ENCODE measurements at regions not wholly inside any gene's neighbourhood (a gene's known extent, or its start where the extent isn't known, plus 50 kb on each side); places are given as distances from the start of the nearest gene placed in this dataset.

DNA sequence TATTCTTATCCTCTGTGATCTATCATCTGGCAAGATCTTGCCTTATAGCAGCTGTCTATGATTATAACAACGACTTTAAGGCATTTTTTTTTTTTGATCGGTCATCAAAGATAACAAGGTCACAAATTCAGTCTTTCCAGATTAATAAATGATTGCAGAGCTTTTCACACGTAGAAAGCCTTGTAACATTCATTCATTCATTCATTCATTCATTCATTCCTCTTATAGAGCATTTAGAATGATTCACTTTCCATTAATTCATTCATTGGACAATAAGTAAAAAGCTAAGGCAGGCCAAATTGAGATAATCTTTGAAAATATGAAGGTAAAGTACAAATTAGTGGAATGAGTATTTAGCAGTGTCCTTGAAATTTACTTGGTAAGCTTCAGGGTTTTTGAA, 223.7 kb downstream of the NUP35 start:
- Histone ChIP-seq H3K9ac (ENCODE audit: low read length) (no peak overlapping the region), H3K9me2 (ENCODE audit: low read depth, low read length) (no peaks in the 10 kb centered on the region), H4K20me1 (ENCODE audit: insufficient read depth, low read length) (no peaks in the 10 kb centered on the region), H3K9me3 (ENCODE audit: low read length) (no peaks in the 10 kb centered on the region), H2AFZ (ENCODE audit: low read length) (no peak overlapping the region), H3K4me2 (ENCODE audit: low read length) (no peak overlapping the region), H3K4me1 (ENCODE audit: insufficient read depth, low read length, severe bottlenecking) (peaks cover 37% of the 10 kb centered on the region), H3K27ac (ENCODE audit: low read depth, low read length, poor library complexity, severe bottlenecking) (no peak overlapping the region), H3K27me3 (ENCODE audit: insufficient read depth, low read length) (no peaks in the 10 kb centered on the region), H3K36me3 (ENCODE audit: insufficient read depth, low read length) (no peaks in the 10 kb centered on the region), H3K79me2 (ENCODE audit: insufficient read depth, low read length) (no peaks in the 10 kb centered on the region), H3K4me3 (ENCODE audit: low read depth, low read length, poor library complexity, severe bottlenecking) (no peak overlapping the region), H3F3A (ENCODE audit: insufficient read depth, low read length) (no peaks in the 10 kb centered on the region)
- TF ChIP-seq EZH2 (IDR thresholded peaks at IDR 0.05; ENCODE audit: borderline replicate concordance, low read length) = no peak
- TF ChIP-seq, protein P1, sequence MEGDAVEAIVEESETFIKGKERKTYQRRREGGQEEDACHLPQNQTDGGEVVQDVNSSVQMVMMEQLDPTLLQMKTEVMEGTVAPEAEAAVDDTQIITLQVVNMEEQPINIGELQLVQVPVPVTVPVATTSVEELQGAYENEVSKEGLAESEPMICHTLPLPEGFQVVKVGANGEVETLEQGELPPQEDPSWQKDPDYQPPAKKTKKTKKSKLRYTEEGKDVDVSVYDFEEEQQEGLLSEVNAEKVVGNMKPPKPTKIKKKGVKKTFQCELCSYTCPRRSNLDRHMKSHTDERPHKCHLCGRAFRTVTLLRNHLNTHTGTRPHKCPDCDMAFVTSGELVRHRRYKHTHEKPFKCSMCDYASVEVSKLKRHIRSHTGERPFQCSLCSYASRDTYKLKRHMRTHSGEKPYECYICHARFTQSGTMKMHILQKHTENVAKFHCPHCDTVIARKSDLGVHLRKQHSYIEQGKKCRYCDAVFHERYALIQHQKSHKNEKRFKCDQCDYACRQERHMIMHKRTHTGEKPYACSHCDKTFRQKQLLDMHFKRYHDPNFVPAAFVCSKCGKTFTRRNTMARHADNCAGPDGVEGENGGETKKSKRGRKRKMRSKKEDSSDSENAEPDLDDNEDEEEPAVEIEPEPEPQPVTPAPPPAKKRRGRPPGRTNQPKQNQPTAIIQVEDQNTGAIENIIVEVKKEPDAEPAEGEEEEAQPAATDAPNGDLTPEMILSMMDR (IDR thresholded peaks at IDR 0.05; ENCODE audit: low read length) = no peak

DNA sequence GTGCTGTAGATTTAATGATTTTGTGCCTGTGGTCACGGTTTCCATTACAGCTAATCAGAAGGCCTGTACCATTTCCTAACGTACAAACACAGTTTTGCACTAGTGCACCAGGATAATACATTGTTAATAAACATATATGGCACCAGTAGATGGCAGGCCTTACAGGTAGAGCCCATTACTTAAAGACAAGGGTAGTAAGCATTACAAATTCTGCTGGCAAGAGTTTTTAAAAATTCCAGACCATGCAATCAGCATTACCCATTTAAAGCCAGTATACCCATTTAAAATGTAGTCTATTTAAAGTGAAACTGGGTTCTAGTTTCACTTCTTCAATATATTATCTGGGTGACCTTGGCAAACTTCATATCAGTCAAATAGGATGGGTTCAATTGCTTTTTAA, 224.2 kb downstream of the NUP35 start:
- no peaks in the 10 kb centered on the region for H3K9me2 ChIP-seq (ENCODE audit: low read depth, low read length)
- H3K79me2 ChIP-seq (ENCODE audit: insufficient read depth, low read length) = no peaks in the 10 kb centered on the region
- no peaks in the 10 kb centered on the region for H3F3A ChIP-seq (ENCODE audit: insufficient read depth, low read length)
- no peaks in the 10 kb centered on the region for H4K20me1 ChIP-seq (ENCODE audit: insufficient read depth, low read length)
- H3K9ac ChIP-seq (ENCODE audit: low read length) = no peak overlapping the region
- no peaks in the 10 kb centered on the region for H3K27me3 ChIP-seq (ENCODE audit: insufficient read depth, low read length)
- no peaks in the 10 kb centered on the region for H3K36me3 ChIP-seq (ENCODE audit: insufficient read depth, low read length)
- H3K27ac ChIP-seq (ENCODE audit: low read depth, low read length, poor library complexity, severe bottlenecking) = peak overlapping the region; percentile 16
- TF ChIP-seq, protein P1 (IDR thresholded peaks at IDR 0.05; ENCODE audit: low read length) = peak; percentile 56
- TF ChIP-seq EZH2 (IDR thresholded peaks at IDR 0.05; ENCODE audit: borderline replicate concordance, low read length) = no peak
- no peaks in the 10 kb centered on the region for H3K9me3 ChIP-seq (ENCODE audit: low read length)
- H3K4me3 ChIP-seq (ENCODE audit: low read depth, low read length, poor library complexity, severe bottlenecking) = no peak overlapping the region
- peaks cover 37% of the 10 kb centered on the region for H3K4me1 ChIP-seq (ENCODE audit: insufficient read depth, low read length, severe bottlenecking)
- no peak overlapping the region for H2AFZ ChIP-seq (ENCODE audit: low read length)
- peak overlapping the region; percentile 54; the same call in 1 of the 2 replicates for H3K4me2 ChIP-seq (ENCODE audit: low read length)

- no peaks in the 10 kb centered on the region for H3K79me2 ChIP-seq (ENCODE audit: insufficient read depth, low read length)
- no peaks in the 10 kb centered on the region for H3K36me3 ChIP-seq (ENCODE audit: insufficient read depth, low read length)
- H3K9me3 ChIP-seq (ENCODE audit: low read length) = no peaks in the 10 kb centered on the region
- no peaks in the 10 kb centered on the region for H3K27me3 ChIP-seq (ENCODE audit: insufficient read depth, low read length)
- no peaks in the 10 kb centered on the region for H3K9me2 ChIP-seq (ENCODE audit: low read depth, low read length)
- H3F3A ChIP-seq (ENCODE audit: insufficient read depth, low read length) = no peaks in the 10 kb centered on the region
- peak overlapping the region; percentile 54 for H3K4me2 ChIP-seq (ENCODE audit: low read length)
- H3K9ac ChIP-seq (ENCODE audit: low read length) = no peak overlapping the region
- no peak overlapping the region for H2AFZ ChIP-seq (ENCODE audit: low read length)
- H3K4me1 ChIP-seq (ENCODE audit: insufficient read depth, low read length, severe bottlenecking) = peaks cover 37% of the 10 kb centered on the region
- no peak for TF ChIP-seq EZH2 (IDR thresholded peaks at IDR 0.05; ENCODE audit: borderline replicate concordance, low read length)
- TF ChIP-seq, protein P1 (IDR thresholded peaks at IDR 0.05; ENCODE audit: low read length) = no peak
- H3K4me3 ChIP-seq (ENCODE audit: low read depth, low read length, poor library complexity, severe bottlenecking) = no peak overlapping the region
- H4K20me1 ChIP-seq (ENCODE audit: insufficient read depth, low read length) = no peaks in the 10 kb centered on the region
- peak overlapping the region; percentile 16 for H3K27ac ChIP-seq (ENCODE audit: low read depth, low read length, poor library complexity, severe bottlenecking)
Measured at GRCh38 chr2:183349091-183349490, 224.8 kb downstream of the NUP35 start.

Data from OCI-LY1 (cell line).